ENCODE measurements at regions not wholly inside any gene's neighbourhood (a gene's known extent, or its start where the extent isn't known, plus 50 kb on each side); places are given as distances from the start of the nearest gene placed in this dataset.

DNA sequence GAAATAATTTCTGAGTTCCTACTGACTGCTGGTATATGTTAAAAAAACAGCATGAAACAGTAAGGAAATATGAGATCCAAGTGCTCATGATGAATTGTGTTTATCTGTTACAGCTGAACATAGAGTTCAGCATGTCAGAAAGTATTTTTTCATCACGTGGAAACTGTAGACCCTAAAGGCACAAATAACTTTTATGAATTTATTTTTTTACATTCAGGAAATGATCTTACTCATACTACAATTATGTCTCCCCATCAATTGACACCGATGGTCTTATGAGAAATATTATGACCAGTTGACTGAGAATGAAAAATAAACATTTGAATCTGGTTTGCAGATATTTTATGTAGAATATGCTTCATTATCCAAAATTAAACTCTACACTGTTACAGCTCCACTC is 283.1 kb upstream of the SPANXN4 start:
- Histone ChIP-seq H3K27me3 (ENCODE audit: control insufficient read depth, insufficient read depth, low read length) (no peaks in the 10 kb centered on the region), H3K27ac (ENCODE audit: low read depth, low read length) (no peak overlapping the region), H3K36me3 (ENCODE audit: control insufficient read depth, insufficient read depth, low read length) (no peaks in the 10 kb centered on the region), H3K4me3 (ENCODE audit: low read depth, low read length) (no peak overlapping the region), H3K9me3 (ENCODE audit: control insufficient read depth, insufficient read depth, low read length) (peaks cover 39% of the 10 kb centered on the region), H3K9ac (ENCODE audit: low read depth, low read length) (no peak overlapping the region), H3K4me1 (ENCODE audit: control insufficient read depth, insufficient read depth, low read length) (no peaks in the 10 kb centered on the region)

DNA sequence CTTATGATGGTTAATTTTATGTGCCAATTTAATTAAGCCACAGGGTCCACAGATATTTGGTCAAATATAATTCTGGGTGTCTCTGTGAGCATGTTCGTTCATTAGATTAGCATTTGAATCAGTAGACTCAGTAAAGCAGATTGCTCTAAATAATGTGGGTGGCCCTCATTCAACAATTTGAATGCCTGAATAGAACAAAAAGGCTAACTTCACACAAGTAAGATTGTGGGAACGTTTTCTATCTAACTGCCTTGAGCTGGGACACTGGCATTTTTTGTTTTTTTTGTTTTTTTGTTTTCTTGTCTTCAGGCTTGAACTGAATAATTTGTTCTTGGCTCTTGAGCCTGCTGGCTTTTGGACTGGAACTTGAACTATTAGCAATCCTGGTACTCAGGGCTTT is 292.4 kb upstream of the SPANXN4 start:
- peaks cover 25% of the 10 kb centered on the region for H3K9me3 ChIP-seq (ENCODE audit: control insufficient read depth, insufficient read depth, low read length)
- H3K27ac ChIP-seq (ENCODE audit: low read depth, low read length), result no peak overlapping the region
- no peaks in the 10 kb centered on the region for H3K36me3 ChIP-seq (ENCODE audit: control insufficient read depth, insufficient read depth, low read length)
- H3K9ac ChIP-seq (ENCODE audit: low read depth, low read length), result no peak overlapping the region
- no peak overlapping the region for H3K4me3 ChIP-seq (ENCODE audit: low read depth, low read length)
- H3K4me1 ChIP-seq (ENCODE audit: control insufficient read depth, insufficient read depth, low read length), result no peaks in the 10 kb centered on the region
- no peaks in the 10 kb centered on the region for H3K27me3 ChIP-seq (ENCODE audit: control insufficient read depth, insufficient read depth, low read length)

DNA sequence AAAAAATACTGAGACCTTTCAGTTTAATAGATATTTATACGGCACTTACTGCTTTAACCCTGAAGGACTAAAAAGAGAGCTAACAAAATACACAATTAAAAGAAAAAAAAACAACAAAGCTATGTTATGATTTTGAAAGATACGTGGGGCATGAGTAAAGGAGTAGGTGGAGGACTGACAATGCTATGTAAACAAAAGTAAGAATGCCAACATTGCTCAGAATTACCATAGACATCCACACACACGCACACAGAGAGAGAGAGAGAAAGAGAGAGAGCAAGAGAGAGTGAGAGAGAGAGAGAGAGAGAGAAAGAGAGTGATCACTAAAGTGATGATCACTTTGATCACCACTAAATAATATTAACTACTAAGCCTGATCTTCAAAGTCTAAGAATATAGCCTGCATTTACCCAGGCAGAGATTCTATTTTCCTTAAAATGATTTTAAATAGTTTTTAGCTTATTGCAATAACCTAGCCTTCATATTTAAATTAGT is 313.9 kb upstream of the SPANXN4 start:
- peaks cover 28% of the 10 kb centered on the region for H3K9me3 ChIP-seq (ENCODE audit: control insufficient read depth, insufficient read depth, low read length)
- peak overlapping the region; percentile 21; the same call in 1 of the 2 replicates for H3K4me3 ChIP-seq (ENCODE audit: low read depth, low read length)
- peaks cover 12% of the 10 kb centered on the region; the same call in 1 of the 2 replicates for H3K4me1 ChIP-seq (ENCODE audit: control insufficient read depth, insufficient read depth, low read length)
- no peak overlapping the region for H3K9ac ChIP-seq (ENCODE audit: low read depth, low read length)
- no peak overlapping the region for H3K27ac ChIP-seq (ENCODE audit: low read depth, low read length)
- H3K27me3 ChIP-seq (ENCODE audit: control insufficient read depth, insufficient read depth, low read length), result no peaks in the 10 kb centered on the region
- H3K36me3 ChIP-seq (ENCODE audit: control insufficient read depth, insufficient read depth, low read length), result no peaks in the 10 kb centered on the region

DNA sequence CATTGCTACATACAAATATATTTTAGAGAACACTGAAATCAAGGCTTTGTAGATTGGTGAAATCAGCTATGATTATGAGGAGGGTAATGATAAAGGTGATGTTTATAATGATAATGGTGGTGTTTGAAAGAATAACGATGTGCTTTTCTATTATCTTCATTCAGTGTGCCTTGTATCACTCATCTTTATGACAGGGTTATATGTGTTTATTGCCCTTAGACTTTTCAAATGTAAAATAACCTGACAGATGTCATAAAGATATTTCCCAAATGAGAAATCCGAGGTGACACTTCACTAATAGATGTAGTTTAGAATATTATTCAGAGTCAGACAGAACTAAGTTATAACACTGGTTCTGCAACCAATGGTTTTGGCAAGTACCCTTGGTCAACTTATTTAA is 323.0 kb upstream of the SPANXN4 start:
- H3K9me3 ChIP-seq (ENCODE audit: control insufficient read depth, insufficient read depth, low read length), result peaks cover 10% of the 10 kb centered on the region; the same call in 1 of the 2 replicates
- no peaks in the 10 kb centered on the region for H3K27me3 ChIP-seq (ENCODE audit: control insufficient read depth, insufficient read depth, low read length)
- no peak overlapping the region for H3K4me3 ChIP-seq (ENCODE audit: low read depth, low read length)
- no peak overlapping the region for H3K27ac ChIP-seq (ENCODE audit: low read depth, low read length)
- no peak overlapping the region for H3K9ac ChIP-seq (ENCODE audit: low read depth, low read length)
- no peaks in the 10 kb centered on the region for H3K36me3 ChIP-seq (ENCODE audit: control insufficient read depth, insufficient read depth, low read length)
- no peaks in the 10 kb centered on the region for H3K4me1 ChIP-seq (ENCODE audit: control insufficient read depth, insufficient read depth, low read length)

DNA sequence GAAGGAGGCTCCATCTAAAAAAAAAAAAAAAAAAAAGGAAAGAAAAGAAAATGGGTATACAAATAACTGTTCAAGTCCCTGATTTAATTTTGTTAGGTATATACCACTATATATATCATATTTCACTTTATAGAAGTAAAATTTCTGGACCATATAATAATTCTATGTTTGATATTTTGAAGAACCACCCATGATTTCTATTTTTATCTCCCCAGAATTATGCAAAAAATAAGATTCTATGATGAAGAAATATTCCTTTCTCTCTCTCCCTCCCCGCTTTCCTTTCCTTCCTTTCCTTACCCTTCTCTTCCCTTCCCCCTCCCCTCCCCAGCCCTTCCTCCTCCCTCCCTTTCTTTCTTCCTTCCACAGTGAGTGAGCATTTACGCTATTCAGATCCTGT is 337.5 kb upstream of the SPANXN4 start:
- Histone ChIP-seq H3K27me3 (ENCODE audit: control insufficient read depth, insufficient read depth, low read length) (no peaks in the 10 kb centered on the region), H3K9ac (ENCODE audit: low read depth, low read length) (no peak overlapping the region), H3K27ac (ENCODE audit: low read depth, low read length) (no peak overlapping the region), H3K4me3 (ENCODE audit: low read depth, low read length) (no peak overlapping the region), H3K4me1 (ENCODE audit: control insufficient read depth, insufficient read depth, low read length) (no peaks in the 10 kb centered on the region; the same call in 1 of the 2 replicates), H3K36me3 (ENCODE audit: control insufficient read depth, insufficient read depth, low read length) (no peaks in the 10 kb centered on the region), H3K9me3 (ENCODE audit: control insufficient read depth, insufficient read depth, low read length) (peaks cover 5% of the 10 kb centered on the region)

DNA sequence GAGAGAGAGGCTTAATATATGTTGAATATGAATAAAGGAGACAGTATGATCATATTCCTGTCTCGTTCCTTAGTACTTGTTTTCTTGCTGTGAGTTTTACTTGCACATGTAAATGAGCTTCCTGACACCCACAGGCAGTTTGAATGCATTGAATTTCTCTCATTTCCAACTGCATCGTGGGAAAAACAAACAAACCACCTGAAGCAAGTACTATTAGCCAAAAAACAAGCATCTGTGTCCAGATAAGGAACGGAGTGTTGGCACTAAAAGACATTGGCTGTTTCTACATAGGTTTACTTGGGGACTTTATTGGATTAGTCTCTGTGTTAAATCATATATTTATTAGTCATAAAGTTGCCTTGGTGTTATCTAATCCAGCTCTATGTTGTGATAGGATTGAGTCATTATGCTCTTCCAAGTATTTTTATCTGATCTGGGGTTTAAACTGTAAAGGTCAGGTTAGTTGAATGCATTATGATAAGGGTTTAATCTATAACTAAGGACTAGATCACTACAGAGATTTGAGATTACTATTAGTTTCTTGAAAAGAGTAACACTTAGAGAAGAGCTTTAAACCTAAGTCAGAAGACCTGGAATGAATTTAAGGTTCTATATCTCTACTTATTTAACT is 339.0 kb upstream of the SPANXN4 start:
- Histone ChIP-seq H3K4me3 (ENCODE audit: low read depth, low read length) (no peak overlapping the region), H3K27ac (ENCODE audit: low read depth, low read length) (no peak overlapping the region), H3K4me1 (ENCODE audit: control insufficient read depth, insufficient read depth, low read length) (no peaks in the 10 kb centered on the region; the same call in 1 of the 2 replicates), H3K9ac (ENCODE audit: low read depth, low read length) (no peak overlapping the region), H3K9me3 (ENCODE audit: control insufficient read depth, insufficient read depth, low read length) (no peaks in the 10 kb centered on the region; the same call in 1 of the 2 replicates), H3K27me3 (ENCODE audit: control insufficient read depth, insufficient read depth, low read length) (no peaks in the 10 kb centered on the region), H3K36me3 (ENCODE audit: control insufficient read depth, insufficient read depth, low read length) (no peaks in the 10 kb centered on the region)

DNA sequence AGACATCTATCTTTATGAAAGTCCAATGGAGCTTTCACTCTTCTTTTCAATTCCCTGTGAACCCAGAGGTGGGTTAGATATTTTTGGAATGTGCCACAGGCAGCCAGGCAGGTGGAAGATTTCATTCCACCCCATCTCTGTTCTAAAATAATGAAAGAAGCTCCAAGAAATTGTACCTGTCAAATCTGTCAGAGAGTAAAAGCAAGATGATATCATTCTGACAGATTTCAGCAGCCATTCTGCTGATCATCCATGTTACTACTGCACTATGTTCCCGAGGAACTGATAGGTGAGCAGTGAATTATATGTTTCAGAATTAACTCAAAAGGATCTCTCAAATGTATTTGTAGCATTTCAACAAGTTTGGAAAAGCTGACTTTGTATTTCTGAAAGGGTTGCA is 339.5 kb upstream of the SPANXN4 start:
- no peaks in the 10 kb centered on the region for H3K36me3 ChIP-seq (ENCODE audit: control insufficient read depth, insufficient read depth, low read length)
- H3K9ac ChIP-seq (ENCODE audit: low read depth, low read length), result no peak overlapping the region
- H3K27me3 ChIP-seq (ENCODE audit: control insufficient read depth, insufficient read depth, low read length), result no peaks in the 10 kb centered on the region
- H3K4me1 ChIP-seq (ENCODE audit: control insufficient read depth, insufficient read depth, low read length), result no peaks in the 10 kb centered on the region; the same call in 1 of the 2 replicates
- no peak overlapping the region for H3K27ac ChIP-seq (ENCODE audit: low read depth, low read length)
- no peak overlapping the region for H3K4me3 ChIP-seq (ENCODE audit: low read depth, low read length)
- H3K9me3 ChIP-seq (ENCODE audit: control insufficient read depth, insufficient read depth, low read length), result no peaks in the 10 kb centered on the region; the same call in 1 of the 2 replicates

DNA sequence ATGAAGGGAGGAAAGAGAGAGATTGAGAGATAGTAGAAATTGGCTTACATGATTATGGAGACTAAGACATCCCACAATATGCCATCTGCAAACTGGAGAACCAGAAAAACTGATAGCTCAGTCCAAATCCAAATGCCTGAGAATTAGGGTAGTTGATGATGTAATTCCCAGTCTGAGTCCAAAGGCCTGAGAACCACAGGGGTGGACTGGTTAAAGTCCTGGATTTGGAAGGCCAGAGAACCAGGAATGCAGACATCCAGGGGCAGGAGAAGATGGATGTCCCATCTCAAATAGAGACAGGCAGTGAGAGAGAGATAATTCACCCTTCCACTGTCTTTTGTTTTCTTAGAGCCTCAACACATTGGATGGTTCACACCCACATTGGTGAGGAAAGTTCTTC is 345.7 kb upstream of the SPANXN4 start:
- Histone ChIP-seq H3K36me3 (ENCODE audit: control insufficient read depth, insufficient read depth, low read length) (no peaks in the 10 kb centered on the region), H3K4me1 (ENCODE audit: control insufficient read depth, insufficient read depth, low read length) (no peaks in the 10 kb centered on the region), H3K27ac (ENCODE audit: low read depth, low read length) (no peak overlapping the region), H3K9ac (ENCODE audit: low read depth, low read length) (no peak overlapping the region), H3K27me3 (ENCODE audit: control insufficient read depth, insufficient read depth, low read length) (no peaks in the 10 kb centered on the region), H3K9me3 (ENCODE audit: control insufficient read depth, insufficient read depth, low read length) (peaks cover 19% of the 10 kb centered on the region), H3K4me3 (ENCODE audit: low read depth, low read length) (no peak overlapping the region)

DNA sequence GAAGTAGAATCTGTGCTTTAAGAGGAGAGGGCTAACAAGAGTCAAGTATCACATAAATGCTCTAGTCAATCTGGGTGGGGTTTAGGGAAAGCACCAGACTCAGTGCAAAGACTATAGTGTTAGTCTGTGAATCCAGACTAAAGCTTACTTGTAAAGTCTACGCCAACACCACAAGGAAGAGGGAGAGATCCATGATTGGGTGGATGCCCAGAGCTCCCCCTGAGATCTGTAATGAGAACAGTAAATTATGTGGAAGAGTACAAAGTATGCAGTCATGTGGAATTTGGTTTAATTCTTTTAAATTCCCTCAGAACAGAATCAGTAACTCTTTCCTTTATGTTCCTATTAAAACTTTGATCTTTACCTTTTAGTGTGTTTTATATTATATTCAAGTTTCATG is 354.7 kb upstream of the SPANXN4 start:
- no peaks in the 10 kb centered on the region for H3K36me3 ChIP-seq (ENCODE audit: control insufficient read depth, insufficient read depth, low read length)
- no peaks in the 10 kb centered on the region for H3K27me3 ChIP-seq (ENCODE audit: control insufficient read depth, insufficient read depth, low read length)
- peaks cover 51% of the 10 kb centered on the region for H3K9me3 ChIP-seq (ENCODE audit: control insufficient read depth, insufficient read depth, low read length)
- H3K4me3 ChIP-seq (ENCODE audit: low read depth, low read length), result no peak overlapping the region
- no peak overlapping the region for H3K27ac ChIP-seq (ENCODE audit: low read depth, low read length)
- no peaks in the 10 kb centered on the region for H3K4me1 ChIP-seq (ENCODE audit: control insufficient read depth, insufficient read depth, low read length)
- H3K9ac ChIP-seq (ENCODE audit: low read depth, low read length), result no peak overlapping the region

DNA sequence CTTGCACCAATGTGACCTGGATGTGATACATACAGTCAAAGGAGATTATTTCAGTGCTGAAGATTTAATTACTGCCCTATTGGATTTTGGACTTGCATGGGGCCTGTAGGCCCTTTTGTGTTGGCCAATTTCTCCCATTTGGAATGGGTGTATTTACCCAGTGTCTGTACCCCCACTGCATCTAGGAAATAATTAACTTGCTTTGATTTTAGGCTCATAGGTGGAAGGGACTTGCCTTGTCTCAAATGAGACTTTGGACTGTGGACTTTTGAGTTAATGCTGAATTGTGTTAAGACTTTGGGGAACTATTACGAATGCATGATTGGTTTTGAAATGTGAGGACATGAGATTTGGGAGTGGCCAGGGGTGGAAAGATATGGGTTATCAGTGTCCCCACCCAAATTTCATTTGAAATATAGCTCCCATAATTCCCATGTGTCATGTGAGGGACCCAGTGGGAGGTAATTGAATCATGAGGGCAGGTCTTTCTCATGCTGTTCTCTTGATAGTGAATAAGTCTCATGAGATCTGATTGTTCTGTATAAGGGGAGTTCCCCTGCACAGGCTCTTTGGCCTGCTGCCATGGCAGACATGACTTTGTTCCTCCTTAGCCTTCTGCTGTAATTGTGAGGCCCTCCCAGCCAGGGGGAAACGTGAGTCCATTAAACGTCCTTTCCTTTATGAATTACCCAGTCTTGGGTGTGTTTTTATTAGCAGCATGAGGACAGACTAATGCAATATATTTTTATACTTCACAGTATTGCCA is 362.2 kb upstream of the SPANXN4 start:
- Histone ChIP-seq H3K27ac (ENCODE audit: low read depth, low read length) (no peak overlapping the region), H3K27me3 (ENCODE audit: control insufficient read depth, insufficient read depth, low read length) (no peaks in the 10 kb centered on the region), H3K4me3 (ENCODE audit: low read depth, low read length) (no peak overlapping the region), H3K4me1 (ENCODE audit: control insufficient read depth, insufficient read depth, low read length) (no peaks in the 10 kb centered on the region), H3K9ac (ENCODE audit: low read depth, low read length) (no peak overlapping the region), H3K9me3 (ENCODE audit: control insufficient read depth, insufficient read depth, low read length) (peaks cover 47% of the 10 kb centered on the region), H3K36me3 (ENCODE audit: control insufficient read depth, insufficient read depth, low read length) (no peaks in the 10 kb centered on the region)

DNA sequence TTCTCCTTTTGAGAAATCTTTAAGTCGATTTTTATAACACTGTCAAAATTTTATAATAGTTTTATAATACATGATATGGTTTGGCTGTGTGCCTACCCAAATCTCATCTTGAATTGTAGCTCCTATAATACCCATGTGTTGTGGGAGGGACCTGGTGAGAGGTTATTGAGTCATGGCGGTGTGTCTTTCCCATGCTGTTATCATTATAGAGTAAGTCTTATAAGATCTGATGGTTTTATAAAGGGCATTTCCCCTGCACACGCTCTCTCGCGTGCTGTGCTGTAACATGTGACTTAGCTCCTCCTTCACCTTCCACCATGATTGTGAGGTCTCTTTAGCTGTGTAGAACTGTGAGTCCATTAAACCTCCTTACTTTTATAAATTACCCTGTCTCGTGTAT is 364.0 kb upstream of the SPANXN4 start:
- Histone ChIP-seq H3K27ac (ENCODE audit: low read depth, low read length) (no peak overlapping the region), H3K4me3 (ENCODE audit: low read depth, low read length) (no peak overlapping the region), H3K27me3 (ENCODE audit: control insufficient read depth, insufficient read depth, low read length) (no peaks in the 10 kb centered on the region), H3K4me1 (ENCODE audit: control insufficient read depth, insufficient read depth, low read length) (no peaks in the 10 kb centered on the region), H3K9ac (ENCODE audit: low read depth, low read length) (no peak overlapping the region), H3K36me3 (ENCODE audit: control insufficient read depth, insufficient read depth, low read length) (no peaks in the 10 kb centered on the region), H3K9me3 (ENCODE audit: control insufficient read depth, insufficient read depth, low read length) (peaks cover 33% of the 10 kb centered on the region)
